GM18907 (cell line): ENCODE measurements at regions not wholly inside any gene's neighbourhood (a gene's known extent, or its start where the extent isn't known, plus 50 kb on each side); places are given as distances from the start of the nearest gene placed in this dataset.

Experiments used
- ATAC-seq: cut with Tn5 transposase; IDR thresholded peaks from one replicate; pipeline ENCODE4 v1.9.1; 2021; ENCODE audit warnings: mild to moderate bottlenecking, moderate library complexity; ENCODE audit not compliant: unreplicated experiment

DNA sequence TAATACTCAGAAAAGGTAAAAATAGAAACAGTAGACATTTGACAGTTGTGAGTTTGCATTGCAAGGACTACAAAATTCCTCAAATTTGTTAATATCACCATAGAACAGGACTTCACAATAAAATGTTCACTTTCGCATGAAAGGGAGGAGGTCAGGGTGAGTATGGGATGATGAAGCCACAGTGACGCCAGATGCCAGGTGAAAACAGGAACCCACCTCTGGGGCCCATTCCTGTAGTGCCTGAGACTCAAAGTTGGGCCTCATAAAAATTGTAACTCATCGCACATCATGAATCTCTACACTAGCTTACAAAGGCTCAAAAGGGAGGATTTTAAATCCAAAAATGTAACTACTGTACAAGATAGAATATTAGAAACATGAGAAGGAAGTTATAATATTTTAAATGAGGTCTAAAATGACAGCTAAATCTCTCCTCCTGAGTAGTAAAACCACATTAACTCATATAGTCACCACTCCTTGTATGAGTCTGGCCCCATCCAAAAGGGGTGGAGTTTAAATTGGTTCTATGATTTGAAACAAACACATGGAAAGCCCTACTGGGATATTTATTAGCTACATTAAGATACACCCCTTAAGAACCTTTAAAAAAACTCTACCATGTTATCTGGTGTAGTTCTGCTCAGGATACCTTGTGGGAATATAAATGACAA lies 93.7 kb downstream of the ETS2 start:
- no peak for ATAC-seq

DNA sequence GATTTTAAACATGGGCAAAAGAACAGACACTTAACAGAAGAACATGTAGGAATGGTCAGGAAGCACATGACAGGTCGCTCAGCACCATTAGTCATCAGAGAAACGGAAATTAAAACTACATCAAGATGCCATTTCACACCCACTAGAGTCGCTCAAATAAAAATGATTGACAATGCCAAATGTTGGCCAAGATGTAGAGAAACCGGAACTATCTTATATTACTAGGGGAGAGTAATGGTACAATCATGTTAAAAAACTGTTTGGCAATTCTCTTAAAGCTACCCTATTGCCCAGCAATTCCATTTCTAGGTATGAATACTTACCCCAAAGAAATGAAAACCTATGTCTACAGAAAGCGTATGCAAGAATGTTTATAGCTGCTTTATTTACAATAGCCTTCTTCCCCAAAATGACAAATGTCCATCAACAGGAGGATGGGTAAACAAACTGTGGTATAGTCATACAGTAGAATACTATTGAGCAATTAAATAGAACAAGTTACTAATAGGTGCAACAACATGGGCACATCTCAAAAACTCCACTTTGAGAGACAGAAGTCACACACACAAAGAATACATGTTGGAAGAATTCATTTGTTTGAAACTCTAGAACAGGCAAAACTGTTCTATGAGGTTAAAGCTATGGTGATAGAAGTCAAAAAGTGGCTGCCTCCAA lies 92.8 kb downstream of the ETS2 start:
- no peak for ATAC-seq

DNA sequence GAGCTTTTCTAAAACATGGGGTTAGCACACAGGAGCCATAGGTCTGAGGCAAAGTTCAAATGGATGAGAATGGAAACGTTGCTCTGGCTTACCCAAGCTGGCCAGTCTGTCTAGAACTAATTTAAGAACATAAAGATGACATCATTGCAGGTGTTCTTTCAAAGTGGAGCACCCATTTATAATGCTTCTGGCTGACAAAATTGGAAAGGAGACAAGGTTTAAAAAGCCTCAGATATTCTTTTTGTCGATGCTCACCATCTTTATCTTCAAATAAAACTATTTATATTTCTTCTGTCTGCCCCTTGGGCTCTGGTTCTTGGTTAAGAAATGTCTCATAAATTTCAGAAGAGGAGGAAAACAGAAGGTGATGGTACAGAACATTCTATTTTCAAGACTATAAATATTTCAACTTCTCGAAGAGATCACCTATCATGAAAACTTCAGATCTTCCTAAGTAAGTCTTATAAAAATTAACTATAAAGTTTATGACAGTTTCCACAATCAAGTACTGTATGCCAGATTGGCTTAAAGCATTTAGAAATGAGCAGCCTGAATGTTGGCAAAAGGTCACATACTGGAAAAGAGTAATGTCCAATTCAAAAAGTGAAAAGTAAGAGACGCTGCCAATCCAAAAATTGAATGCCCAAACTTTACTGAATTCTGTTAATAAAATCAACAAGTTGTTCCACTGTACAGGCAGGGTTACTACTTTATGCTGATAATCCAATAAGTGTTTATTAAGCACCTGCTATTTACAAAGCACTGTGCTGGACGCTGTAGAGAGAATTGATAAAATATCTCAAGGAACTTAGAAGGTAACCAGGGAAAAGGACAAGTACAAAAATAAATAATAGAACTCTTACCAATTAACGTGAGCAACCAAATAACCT lies 92.0 kb downstream of the ETS2 start:
- ATAC-seq: no peak

DNA sequence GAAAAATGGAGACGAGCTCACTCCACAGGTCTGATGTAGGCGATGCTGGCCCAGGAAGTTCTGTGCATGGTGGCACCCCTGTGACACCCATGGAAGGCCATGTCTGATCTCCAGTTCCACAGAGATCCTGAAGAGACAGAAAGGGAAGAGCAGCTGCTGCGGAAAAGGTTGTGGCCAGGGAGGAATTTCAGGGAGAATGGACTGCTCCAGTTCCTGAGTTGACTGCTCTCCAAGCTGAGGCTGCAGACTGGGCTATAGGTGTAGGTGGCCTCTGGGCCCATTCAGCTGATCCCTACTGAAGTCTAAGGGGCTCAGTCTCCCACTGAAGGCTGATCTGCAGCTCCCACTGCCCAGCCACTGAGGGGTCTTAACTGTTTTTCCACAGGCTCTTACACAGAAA lies 89.2 kb downstream of the ETS2 start:
- ATAC-seq: no peak

DNA sequence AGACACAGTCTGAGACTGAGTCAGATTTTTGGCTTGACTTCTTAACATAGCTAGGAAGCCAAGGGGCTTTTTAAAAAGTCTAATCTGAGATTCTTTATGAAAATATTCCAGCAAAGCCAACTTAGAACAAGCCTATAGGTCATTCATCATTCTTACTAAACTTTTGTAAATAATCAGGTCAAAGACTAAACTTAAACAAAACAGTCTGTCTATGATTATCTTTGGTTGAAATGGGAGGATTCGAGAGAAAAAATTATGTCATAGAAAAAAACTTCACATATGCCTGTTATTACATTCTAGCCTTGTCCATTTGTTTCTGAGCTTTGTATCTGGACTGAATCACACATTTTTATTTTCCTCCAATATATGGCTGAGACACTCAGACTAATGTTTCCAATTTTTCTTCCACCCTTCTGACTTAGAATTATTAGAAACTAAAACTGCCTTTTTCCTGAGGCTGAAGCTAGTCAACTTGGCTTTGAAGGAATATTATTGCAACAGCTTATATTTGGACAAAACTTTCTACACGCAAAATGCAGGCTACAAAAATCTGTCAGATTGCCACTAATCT lies 83.3 kb downstream of the ETS2 start:
- no peak for ATAC-seq

DNA sequence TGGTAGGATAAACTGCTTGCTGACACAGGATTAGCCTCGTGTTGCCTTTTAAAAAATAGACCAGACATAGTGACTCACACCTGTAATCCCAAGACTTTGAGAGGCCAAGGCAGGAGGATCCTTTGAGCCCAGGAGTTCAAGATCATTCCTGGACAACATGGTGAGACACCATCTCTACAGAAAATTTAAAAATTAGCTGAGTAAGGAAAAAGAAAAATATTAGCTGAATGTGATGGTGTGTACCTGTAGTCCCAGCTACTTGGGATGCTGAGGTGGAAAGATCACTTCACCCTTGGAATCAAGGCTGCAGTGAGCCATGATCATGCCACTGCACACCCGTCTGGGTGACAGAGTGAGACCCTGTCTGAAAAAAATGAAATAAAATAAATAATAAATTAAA lies 82.0 kb downstream of the ETS2 start:
- no peak for ATAC-seq

DNA sequence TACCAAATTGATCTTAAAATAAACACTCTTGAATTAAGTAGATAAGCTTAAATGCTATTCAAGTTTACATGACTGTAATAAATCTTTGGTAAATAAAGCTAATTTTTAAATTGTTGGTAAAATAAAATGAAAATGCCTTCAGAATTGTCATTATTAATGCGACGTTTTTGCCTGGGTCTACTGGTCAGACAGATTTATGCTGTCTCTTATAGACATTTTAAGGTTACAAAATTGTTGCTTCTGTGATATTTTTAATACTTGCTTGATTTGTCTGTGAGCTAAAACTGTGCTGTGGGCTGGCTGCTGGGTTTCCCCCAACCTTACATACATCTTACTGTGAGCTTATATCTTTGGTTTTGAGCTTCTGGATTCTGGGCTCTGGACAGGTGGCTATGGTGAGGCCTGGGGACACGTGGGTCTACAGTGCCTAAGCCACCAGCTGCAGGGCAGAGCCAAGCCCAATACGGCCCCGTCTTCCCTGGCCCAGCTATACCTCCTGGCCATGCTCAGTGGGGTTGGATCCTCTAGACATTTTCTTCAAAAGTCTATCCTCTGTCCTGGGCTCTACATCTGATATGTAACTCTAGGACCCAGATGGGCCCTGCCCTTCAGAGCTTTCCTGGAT lies 81.4 kb downstream of the ETS2 start:
- no peak for ATAC-seq

DNA sequence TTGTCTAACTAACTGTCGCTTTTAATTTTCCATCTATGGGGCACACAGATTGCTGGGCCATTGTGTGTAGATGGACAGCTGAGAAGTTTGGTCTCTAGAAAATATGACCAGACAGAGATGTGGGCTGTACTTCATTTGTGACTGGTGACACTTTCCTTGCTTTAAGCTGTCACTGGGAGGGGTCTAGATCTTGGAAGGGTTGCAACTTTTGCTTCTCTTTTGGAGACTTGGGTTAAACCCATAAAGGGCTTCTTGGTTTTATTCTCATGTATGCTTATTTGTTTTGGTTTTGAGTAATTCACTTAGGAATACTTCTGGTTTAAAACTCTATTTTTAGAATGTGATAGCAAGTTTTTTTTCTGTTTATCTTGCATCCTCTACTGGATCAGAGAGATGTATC lies 80.2 kb downstream of the ETS2 start:
- no peak for ATAC-seq

DNA sequence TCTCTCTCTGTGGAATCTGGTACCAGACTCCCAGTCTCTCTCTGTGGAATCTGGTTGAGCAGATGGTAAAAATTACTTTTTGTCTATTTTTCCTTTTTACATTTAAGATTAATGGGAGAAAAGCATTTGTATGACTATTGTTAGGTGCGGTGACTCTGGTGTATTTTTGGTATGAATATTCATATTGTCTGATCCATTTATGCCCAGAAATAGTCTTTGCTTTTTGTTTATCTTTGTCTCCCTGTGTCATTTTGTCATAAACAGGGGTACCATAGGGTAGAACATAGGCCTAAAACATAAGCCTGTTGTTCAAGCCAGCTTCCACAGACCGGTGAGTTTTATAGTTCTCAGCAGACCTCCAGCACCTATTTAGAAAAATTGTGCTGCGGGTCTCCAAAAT lies 78.7 kb downstream of the ETS2 start:
- no peak for ATAC-seq

DNA sequence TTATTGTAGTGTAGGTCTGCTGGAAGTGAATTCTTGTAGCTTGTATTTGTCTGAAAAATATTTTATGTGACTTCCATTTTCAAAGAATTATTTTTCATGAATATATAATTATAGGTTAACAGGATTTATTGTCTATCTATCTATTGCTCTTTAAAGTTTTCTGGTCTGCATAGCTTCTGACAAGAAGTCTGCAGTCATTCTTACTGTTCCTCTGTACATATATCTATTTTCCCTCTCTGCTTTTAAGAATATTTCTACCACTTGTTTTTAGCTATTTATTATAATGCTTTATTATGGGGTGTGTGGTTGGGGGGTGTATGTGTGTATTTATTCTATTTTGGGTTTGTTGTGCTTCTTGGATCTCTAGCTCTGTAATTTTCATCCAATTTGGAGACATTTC lies 77.4 kb downstream of the ETS2 start:
- ATAC-seq: no peak

DNA sequence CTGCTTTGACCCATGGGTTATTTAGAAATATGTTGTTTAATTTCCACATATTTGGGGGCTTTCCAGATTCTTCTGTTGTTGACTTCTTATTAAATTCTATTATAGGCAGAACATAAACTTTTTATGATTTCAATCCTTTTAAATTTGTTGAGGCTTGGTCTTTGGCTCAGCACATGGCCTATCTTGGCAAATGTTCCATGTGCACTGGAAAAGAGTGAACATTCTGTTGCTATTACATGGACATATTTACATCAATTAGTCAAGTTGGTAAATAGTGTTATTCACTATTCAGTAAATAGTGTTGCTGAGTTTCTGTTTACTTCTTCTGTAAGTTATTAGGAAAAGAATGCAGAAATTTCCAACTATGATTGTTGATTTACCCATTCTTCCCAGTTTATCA lies 75.4 kb downstream of the ETS2 start:
- ATAC-seq: no peak

DNA sequence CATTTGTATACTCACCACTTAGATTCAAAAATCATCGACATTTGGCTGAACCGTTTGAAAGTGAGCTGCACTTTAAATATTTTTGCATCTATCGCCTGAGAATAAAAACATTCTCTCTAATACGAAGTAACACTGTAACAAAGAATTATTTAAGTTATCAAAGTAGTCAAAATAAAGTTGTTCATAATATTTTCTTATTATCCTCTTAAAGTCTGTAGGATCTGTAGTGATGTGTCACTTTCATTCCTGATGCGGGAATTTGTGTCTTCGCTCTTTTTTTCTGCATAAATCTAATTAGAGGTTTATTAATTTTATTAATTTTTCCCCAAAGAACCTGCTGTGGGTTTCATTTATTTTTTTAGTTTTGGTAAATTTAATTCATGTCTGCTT lies 74.8 kb downstream of the ETS2 start:
- no peak for ATAC-seq

DNA sequence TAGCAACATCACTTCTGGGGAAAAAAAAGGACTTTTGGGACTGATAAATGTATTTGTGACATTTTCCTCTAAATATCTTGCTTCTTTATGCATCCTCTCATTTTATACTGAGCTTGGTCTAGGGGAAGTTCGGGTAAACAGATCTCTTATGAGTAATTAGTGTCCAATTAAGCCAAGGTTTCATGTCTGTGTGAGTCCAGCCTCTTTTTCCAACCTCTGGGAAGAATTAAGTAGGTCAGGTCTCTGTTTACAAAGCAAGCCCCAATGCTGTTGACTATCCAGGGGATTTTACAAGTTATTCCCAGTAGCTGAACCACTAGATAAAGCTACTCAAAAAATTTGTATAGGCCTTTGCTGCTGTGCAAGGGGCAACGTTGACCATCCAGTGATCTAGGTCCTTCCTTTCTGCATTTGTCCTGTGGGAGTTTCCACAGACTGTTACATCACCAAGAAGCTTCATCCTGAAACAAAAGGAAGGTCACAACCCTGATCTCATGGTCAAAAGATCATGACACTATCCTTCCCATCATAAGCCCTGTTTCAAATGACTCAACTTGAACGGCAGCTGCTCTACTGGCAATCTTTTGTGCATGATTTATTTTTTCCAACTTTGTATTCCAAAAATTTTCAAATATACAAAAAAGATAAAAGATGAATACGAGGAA lies 74.3 kb downstream of the ETS2 start:
- no peak for ATAC-seq

DNA sequence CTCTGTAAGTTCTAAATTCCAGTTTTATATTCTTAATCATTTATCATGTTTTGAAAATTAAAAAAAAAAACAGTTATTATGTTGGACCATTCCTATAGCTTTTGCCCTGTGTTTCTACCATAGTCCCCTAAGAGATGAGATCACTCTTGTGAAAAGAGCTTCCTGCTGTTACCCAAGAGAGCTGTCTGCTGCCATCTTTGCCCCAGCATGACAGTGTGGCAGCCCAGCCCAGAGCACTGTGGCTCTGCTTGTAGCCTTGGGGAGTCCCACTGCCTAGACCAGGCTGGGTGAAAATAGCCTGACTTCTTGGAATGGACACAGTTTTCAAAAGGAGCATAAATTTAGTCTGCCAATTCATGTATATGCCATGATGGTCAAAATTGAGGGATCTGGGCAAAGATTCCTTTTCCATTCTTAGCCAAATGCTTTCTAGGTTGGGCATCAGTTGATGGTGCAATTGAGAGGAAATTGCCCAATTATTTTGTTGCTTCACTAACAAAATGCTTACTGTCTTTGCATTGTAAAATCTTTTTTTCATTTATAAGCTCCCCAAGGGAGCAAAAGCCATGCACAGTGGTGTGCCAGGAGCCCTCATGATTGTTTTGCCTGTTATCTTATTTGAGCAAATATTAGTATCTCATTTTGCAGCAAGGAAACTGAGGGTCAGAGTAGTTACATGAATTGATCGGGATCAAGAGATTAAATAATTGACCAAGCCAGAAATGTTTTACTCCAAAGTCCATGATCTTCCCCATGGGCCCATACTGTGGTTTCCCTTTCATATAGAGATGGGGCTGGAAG lies 72.8 kb downstream of the ETS2 start:
- no peak for ATAC-seq

DNA sequence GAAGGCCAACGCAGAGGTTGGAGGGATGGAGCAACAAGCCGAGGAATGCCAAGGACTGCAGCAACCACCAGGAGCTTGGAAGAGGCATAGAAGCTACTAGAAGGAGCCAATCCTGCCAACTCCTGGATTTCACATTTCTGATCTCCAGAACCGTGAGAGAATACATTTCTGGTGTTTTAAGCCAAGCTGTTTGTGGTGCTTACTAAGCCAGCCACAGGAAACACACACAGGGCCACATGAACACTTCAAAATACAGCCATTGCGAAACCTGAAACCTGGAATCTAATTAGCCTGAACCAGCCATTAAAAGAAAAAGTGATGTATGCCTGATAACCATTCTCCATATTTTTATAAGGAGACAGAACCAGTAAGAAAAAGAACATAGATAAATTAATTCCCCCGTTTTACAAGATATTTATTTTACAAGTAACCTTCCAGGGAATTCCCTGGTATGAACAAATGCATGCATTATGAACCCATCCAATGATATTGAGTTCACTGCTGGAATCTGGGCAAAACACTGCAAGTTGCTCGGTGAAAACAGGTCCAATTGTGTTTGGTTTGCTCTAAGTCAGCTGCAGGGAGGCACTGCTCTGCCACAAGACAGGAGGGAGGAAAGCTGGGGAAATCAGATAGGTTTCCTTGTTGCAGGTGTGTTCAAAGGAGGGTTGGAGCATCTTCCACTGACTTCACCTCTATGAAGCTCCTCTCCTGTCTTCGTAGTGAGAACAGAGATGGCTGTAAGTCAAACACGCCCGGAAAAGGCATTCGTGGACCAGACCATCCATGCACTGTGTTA lies 70.2 kb downstream of the ETS2 start:
- ATAC-seq: no peak
